ENCODE measurements at regions not wholly inside any gene's neighbourhood (a gene's known extent, or its start where the extent isn't known, plus 50 kb on each side); places are given as distances from the start of the nearest gene placed in this dataset.
A peak's percentile ranks its signal among the peaks of the same experiment; 100 is the strongest.

DNA sequence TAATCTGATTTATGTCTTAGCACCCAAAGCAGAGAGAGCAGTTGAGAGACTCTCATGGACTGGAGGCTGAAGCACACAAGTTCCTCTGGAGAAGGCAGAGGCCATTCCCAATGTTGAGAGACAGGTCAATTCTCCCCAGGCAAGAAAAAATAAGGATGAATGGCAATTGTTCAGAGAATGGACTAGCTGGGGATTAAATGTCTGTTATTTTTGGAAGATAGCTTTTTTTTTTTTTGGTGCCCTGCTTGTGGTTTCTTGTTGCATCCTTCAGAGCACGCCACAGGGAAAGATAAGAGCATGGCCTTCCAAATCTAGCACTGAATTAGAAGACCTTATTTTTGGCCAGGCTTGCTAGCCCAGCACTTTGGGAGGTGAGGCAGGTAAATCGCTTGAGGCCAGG, 65.6 kb upstream of the ERRFI1 start:
- Histone ChIP-seq H3K4me1 (peaks cover 6 to 60% (median 13%) of the 10 kb centered on the region in 10 experiments; a peak in 16 of 20 replicates), H3K4me2 (peak overlapping the region in 10 of 11 experiments; percentile 18 to 65 (median 34); a peak in 14 of 22 replicates), H3K9me3 (replicated peaks in 1 of 11) (peaks cover 0 to 15% (median 14%) of the 10 kb centered on the region in 11 experiments; a peak in 20 of 22 replicates)

DNA sequence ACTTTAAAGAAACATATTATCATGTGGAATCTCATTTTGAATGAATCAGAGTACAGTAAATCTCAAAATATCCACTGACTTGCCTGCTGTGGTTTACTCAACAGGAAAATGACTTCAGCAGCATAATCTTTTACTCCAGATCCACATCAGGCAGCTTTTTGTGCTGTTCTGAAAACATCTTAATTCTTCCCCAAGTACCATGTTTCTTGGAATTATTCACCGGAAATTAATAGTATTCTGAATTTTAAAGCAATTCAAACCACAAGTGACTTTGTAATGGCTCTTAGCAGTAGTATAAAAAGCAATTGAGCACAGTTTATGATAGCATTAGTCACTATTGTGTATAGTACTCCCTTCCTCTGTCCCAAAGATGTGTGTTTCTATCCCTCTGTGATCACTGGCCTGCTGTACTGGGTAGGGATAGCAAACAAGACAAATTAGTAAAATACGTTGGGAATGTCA, 64.2 kb upstream of the ERRFI1 start:
- H3K4me1 ChIP-seq = peaks cover 0 to 46% (median 8%) of the 10 kb centered on the region in 10 experiments; a peak in 15 of 20 replicates
- no peaks in the 10 kb centered on the region for H3K27me3 ChIP-seq
- no peak overlapping the region for H3K4me3 ChIP-seq
- H3K9me3 ChIP-seq (replicated peaks in 1 of 11) = peaks cover 0 to 29% (median 21%) of the 10 kb centered on the region in 11 experiments; a peak in 20 of 22 replicates
- no peaks in the 10 kb centered on the region for H3K36me3 ChIP-seq
- peak overlapping the region in 4 of 11 experiments; percentile 18 to 65 (median 61); a peak in 5 of 22 replicates for H3K4me2 ChIP-seq
- no peaks in the 10 kb centered on the region for H4K20me1 ChIP-seq
- peak overlapping the region in 1 of 11 experiments; percentile 46; a peak in 1 of 22 replicates for H3K27ac ChIP-seq
- TF ChIP-seq Cebpa-rat (IDR thresholded peaks at IDR 0.05) = no peak
- peak overlapping the region in 1 of 11 experiments; percentile 28; a peak in 1 of 22 replicates for H3K9ac ChIP-seq

More for the DNA sequence above, 65.6 kb upstream of the ERRFI1 start:
- Histone ChIP-seq H4K20me1 (no peaks in the 10 kb centered on the region), H3K27me3 (no peaks in the 10 kb centered on the region), H3K9ac (no peak overlapping the region), H3K36me3 (no peaks in the 10 kb centered on the region), H3K27ac (no peak overlapping the region), H3K4me3 (no peak overlapping the region)
- no peak for TF ChIP-seq Cebpa-rat (IDR thresholded peaks at IDR 0.05)

DNA sequence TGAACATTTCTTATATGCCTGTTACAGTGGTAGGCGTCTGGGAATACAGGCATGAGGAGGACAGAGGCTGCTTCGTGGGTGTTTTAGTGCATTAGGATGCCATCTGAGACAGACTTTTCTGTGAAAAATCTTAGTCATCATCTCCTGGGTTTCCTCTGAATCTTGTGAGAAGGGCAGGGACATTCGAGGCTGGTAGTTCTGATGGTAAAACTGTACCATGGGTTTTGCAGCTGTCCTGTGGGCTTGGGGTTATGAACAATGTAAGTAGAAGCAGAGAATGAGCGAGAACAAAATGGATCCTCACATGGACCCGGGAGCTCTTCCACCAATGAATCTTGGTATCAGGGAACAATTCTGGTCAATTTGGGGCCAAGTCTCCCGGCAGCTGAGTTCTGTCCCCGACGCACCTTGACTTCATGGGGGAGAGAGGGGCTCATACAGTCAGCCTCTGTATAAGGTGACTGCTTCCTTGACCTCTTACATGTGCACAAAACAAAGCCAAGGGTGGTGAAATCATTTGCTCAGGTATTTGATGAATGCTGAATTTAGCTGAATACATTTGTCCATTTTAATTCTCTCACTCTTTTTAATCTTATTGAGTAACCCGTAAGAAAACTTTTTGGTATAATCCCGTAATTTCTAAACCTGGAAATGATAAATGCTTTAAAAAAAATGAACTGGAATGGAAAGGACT, 63.6 kb upstream of the ERRFI1 start:
- Histone ChIP-seq H3K9ac (peak overlapping the region in 1 of 11 experiments; percentile 7; a peak in 1 of 22 replicates), H3K27me3 (no peaks in the 10 kb centered on the region), H3K4me2 (peak overlapping the region in 3 of 11 experiments; percentile 59 to 65 (median 63); a peak in 6 of 22 replicates)

DNA sequence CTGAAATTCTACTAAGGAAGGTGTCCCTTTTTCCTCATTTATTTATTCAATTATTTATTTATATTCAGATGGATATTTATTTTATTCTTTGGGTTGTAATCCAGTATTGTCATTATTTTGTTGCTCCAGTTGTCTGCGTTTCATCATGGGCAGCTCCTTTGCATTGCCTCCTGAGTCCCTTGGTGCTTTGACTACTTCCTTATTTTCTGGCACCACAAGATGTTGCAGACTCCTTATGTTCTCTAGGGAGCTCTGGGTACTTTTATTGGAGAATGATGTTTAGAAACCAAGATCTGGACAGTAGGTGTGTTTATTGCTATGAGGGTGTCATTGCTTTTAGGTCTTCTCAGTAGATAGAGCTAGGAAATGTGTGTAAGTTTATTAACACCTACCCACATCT, 59.9 kb upstream of the ERRFI1 start:
- Histone ChIP-seq H3K4me3 (no peak overlapping the region), H3K9ac (no peak overlapping the region), H3K9me3 (replicated peaks in 1 of 11) (peaks cover 0 to 29% (median 21%) of the 10 kb centered on the region in 11 experiments; a peak in 20 of 22 replicates), H4K20me1 (no peaks in the 10 kb centered on the region), H3K27me3 (no peaks in the 10 kb centered on the region), H3K27ac (no peak overlapping the region), H3K4me1 (peaks cover 0 to 36% (median 12%) of the 10 kb centered on the region in 10 experiments; a peak in 14 of 20 replicates), H3K36me3 (no peaks in the 10 kb centered on the region), H3K4me2 (no peak overlapping the region)
- no peak for TF ChIP-seq Cebpa-rat (IDR thresholded peaks at IDR 0.05)

More for the DNA sequence above, 63.6 kb upstream of the ERRFI1 start:
- TF ChIP-seq Cebpa-rat (IDR thresholded peaks at IDR 0.05) = no peak
- Histone ChIP-seq H3K4me1 (peaks cover 0 to 40% (median 8%) of the 10 kb centered on the region in 10 experiments; a peak in 15 of 20 replicates), H3K4me3 (no peak overlapping the region), H3K27ac (peak overlapping the region in 1 of 11 experiments; percentile 46; a peak in 2 of 22 replicates), H4K20me1 (no peaks in the 10 kb centered on the region), H3K36me3 (no peaks in the 10 kb centered on the region), H3K9me3 (replicated peaks in 1 of 11) (peaks cover 0 to 29% (median 21%) of the 10 kb centered on the region in 11 experiments; a peak in 20 of 22 replicates)

DNA sequence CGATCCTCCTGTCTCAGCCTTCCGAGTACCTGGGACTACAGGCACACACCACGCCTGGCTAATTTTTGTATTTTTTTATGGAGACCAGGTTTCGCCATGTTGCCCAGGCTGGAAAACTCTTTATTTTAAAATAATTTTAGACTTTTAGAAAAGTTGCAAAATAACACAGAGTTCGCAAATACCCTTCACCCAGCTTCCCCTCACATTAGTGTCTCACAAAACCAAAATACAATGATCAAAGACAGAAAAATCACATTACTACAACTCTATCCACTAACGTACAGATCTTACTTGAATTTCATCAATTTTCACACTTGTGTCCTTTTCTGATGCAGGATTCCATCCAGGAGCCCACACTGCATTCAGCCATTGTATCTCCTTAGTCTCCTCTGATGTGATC, 58.8 kb upstream of the ERRFI1 start:
- Histone ChIP-seq H3K9ac (no peak overlapping the region), H3K4me2 (no peak overlapping the region), H3K27me3 (no peaks in the 10 kb centered on the region), H3K4me1 (peaks cover 0 to 25% (median 10%) of the 10 kb centered on the region in 10 experiments; a peak in 13 of 20 replicates), H3K4me3 (no peak overlapping the region), H4K20me1 (no peaks in the 10 kb centered on the region), H3K9me3 (replicated peaks in 1 of 11) (peaks cover 0 to 29% (median 21%) of the 10 kb centered on the region in 11 experiments; a peak in 20 of 22 replicates), H3K27ac (no peak overlapping the region), H3K36me3 (no peaks in the 10 kb centered on the region)
- no peak for TF ChIP-seq Cebpa-rat (IDR thresholded peaks at IDR 0.05)

DNA sequence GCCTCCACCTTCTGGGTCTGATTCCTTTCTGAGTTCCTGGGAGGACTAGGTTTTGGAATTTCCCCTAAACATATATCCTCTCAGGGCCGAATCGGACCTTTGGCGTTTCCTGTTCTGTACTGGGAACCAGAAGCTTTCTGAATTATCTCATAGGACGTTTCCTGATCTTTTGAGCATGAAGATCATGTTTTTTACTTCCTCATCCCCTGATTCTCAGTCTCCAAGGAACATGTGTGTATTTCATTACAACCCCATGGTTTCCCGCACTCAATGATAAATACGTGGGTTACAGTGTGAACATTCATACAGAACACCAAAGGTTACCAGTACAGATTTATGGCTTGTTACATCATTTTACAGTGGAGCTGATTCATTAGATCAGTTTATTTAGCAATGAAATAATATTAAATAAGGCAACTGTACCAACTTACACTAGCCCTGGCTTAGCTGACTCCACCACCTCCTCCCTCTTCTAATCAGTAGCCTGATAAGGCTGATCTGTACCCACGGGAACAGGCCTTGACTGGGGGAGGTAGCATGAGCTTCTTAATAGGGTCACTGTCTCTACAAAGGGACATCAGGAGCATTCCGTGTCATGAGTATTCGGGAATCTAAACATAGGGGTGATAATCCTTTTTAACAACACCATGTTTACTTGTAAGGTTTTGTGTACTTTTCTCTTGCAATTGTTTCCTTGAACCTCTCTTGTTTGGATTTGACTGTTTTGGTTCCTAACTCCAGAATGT, 57.8 kb upstream of the ERRFI1 start:
- H3K4me2 ChIP-seq = peak overlapping the region in 8 of 11 experiments; percentile 1 to 74 (median 20); a peak in 11 of 22 replicates
- no peak overlapping the region; a peak in 1 of 22 replicates for H3K9ac ChIP-seq
- no peak for TF ChIP-seq Cebpa-rat (IDR thresholded peaks at IDR 0.05)
- no peaks in the 10 kb centered on the region for H4K20me1 ChIP-seq
- no peaks in the 10 kb centered on the region for H3K27me3 ChIP-seq
- H3K27ac ChIP-seq = peak overlapping the region in 1 of 11 experiments; percentile 41; a peak in 2 of 22 replicates
- no peak overlapping the region for H3K4me3 ChIP-seq
- no peaks in the 10 kb centered on the region for H3K36me3 ChIP-seq
- peaks cover 0 to 29% (median 21%) of the 10 kb centered on the region in 11 experiments; a peak in 20 of 22 replicates for H3K9me3 ChIP-seq (replicated peaks in 1 of 11)
- H3K4me1 ChIP-seq = peaks cover 0 to 18% (median 9%) of the 10 kb centered on the region in 10 experiments; a peak in 13 of 20 replicates

DNA sequence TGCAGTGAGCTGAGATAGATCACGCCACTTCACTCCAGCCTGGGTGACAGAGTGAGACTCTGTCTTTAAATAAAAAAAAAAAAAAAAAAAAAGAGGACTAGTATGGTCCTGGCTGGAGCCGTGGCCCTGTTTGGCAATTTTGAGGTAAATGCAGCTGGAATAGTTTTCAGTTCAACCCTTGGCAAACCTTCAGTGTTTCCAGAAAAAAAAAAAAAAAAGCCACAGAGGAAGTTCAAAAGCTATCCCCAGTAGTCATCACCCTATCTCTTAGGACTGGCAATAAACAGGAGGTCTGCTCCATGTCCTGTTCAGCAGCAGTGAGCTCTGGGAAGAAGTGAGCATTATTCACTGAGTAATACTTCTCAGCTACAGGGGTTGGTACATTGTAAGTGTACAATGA, 56.8 kb upstream of the ERRFI1 start:
- Histone ChIP-seq H3K4me2 (peak overlapping the region in 4 of 11 experiments; percentile 1 to 74 (median 60); a peak in 5 of 22 replicates), H3K9me3 (replicated peaks in 1 of 11) (peaks cover 0 to 27% (median 20%) of the 10 kb centered on the region in 11 experiments; a peak in 20 of 22 replicates), H3K4me3 (no peak overlapping the region), H3K27me3 (no peaks in the 10 kb centered on the region), H3K36me3 (no peaks in the 10 kb centered on the region), H3K27ac (no peak overlapping the region), H3K9ac (no peak overlapping the region), H3K4me1 (peaks cover 0 to 18% (median 9%) of the 10 kb centered on the region in 10 experiments; a peak in 13 of 20 replicates), H4K20me1 (no peaks in the 10 kb centered on the region)
- TF ChIP-seq Cebpa-rat (IDR thresholded peaks at IDR 0.05) = no peak

DNA sequence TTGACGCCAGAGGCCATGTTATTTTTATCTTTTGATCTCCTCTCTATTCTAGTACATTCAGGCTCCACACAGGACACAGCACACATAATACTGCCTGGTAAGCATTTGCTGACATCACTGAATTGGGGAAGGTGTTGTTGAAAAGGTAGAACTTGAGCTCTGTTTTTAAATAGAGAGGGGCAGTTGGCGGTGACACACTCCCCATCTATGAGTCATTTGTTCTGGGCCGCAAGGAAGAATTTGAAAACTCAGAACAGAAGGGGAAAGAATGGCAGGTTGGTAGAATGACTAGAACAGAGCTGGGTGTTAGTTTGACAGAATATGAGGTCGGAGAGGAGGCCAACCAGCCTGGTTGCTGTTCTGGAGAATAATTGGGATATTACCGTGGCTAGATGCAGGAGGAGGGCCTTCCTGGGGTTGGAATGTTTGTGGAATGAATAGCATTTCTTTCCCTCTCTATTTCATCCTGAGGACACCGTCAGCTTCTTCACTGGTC, 52.1 kb upstream of the ERRFI1 start:
- Histone ChIP-seq H3K4me2 (no peak overlapping the region), H3K4me1 (peaks cover 0 to 18% (median under 1%) of the 10 kb centered on the region in 10 experiments; a peak in 8 of 20 replicates), H4K20me1 (no peaks in the 10 kb centered on the region), H3K9ac (no peak overlapping the region), H3K36me3 (no peaks in the 10 kb centered on the region), H3K27me3 (no peaks in the 10 kb centered on the region), H3K27ac (no peak overlapping the region), H3K4me3 (no peak overlapping the region), H3K9me3 (replicated peaks in 1 of 11) (no peaks in the 10 kb centered on the region)
- no peak for TF ChIP-seq Cebpa-rat (IDR thresholded peaks at IDR 0.05)

Measured in BLaER1 treated with 17β-estradiol and CSF1 and Interleukin-3, amounts not matched to agents 10 nM and 100 nM (cell line).